22Rv1 (cell line): ENCODE measurements at regions not wholly inside any gene's neighbourhood (a gene's known extent, or its start where the extent isn't known, plus 50 kb on each side); places are given as distances from the start of the nearest gene placed in this dataset.

Source experiments
- H3K27ac ChIP-seq: fragments of 450-650 bp; 2 replicates; pipeline ENCODE4 v1.5.1; 2017
- CTCF ChIP-seq: fragments of 450-650 bp; IDR thresholded peaks from 2 replicates; pipeline ENCODE4 v1.5.1; 2017; ENCODE audit warnings: mild to moderate bottlenecking
- ZFX ChIP-seq: fragments of 450-650 bp; IDR thresholded peaks from 2 replicates; pipeline ENCODE4 v1.6.1; 2017; ENCODE audit warnings: antibody characterized with exemption, borderline replicate concordance

- H3K27ac ChIP-seq = no peak overlapping the region
- TF ChIP-seq ZFX (no peak), CTCF (no peak)
Observed at GRCh38 chr7:115146148-115146547, 224.3 kb downstream of the MDFIC start.

DNA sequence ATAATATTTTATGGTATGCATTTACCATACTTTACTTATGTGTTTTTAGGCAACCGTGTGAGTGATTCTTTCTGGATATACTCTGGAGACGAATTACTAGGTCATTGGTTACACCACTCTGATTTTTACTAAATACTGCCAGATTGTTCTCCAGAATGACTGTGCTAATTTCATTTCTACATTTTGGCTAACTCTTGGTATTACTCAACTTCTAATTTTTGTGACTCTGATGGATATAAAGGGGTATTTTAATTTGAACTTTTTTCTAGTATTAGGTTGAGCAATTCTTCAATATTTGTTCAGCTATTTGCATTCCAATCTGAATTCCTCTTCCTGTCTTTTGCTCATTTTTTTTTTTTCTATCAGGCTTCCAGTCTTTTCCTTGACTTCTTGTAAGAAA, 223.6 kb downstream of the MDFIC start:
- no peak overlapping the region for H3K27ac ChIP-seq

GRCh38 chr7:115137816-115138215, 215.9 kb downstream of the MDFIC start:
- TF ChIP-seq ZFX (no peak), CTCF (no peak; the same call in 1 of the 2 replicates)
- H3K27ac ChIP-seq = no peak overlapping the region

More for the DNA sequence above, 223.6 kb downstream of the MDFIC start:
- TF ChIP-seq ZFX = no peak
- TF ChIP-seq CTCF = no peak

GRCh38 chr7:115136796-115137443, 215.0 kb downstream of the MDFIC start:
- no peak for TF ChIP-seq ZFX
- TF ChIP-seq CTCF = no peak
- no peak overlapping the region for H3K27ac ChIP-seq

GRCh38 chr7:115135769-115136410, 214.0 kb downstream of the MDFIC start:
- TF ChIP-seq CTCF (no peak), ZFX (no peak)
- peak overlapping the region; percentile 26 for H3K27ac ChIP-seq

DNA sequence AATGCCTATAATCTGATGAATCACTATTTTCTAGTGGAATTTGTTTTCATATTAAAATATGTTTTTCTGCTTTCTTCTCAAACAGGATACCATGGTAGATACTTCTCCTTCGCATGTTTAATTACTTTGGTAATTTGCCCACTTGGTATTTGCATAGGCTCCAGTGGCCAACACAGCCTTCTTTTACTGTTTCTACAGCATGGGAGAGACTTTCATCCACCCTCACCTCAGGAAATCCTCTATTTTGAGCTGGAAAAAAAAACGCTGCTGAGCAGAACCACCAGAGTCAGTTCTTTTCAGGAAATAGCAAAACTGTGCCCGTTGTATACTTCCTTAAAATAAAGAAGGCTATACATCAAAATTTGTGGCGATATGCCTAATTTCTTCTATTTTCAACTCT, 213.3 kb downstream of the MDFIC start:
- H3K27ac ChIP-seq = peak overlapping the region; percentile 26
- TF ChIP-seq CTCF (no peak), ZFX (no peak)

- no peak for TF ChIP-seq ZFX
- no peak for TF ChIP-seq CTCF
- H3K27ac ChIP-seq = no peak overlapping the region; the same call in 1 of the 2 replicates
Observed at GRCh38 chr7:115133248-115133647, 211.4 kb downstream of the MDFIC start.
